T follicular helper cell (primary cell): ENCODE measurements at regions not wholly inside any gene's neighbourhood (a gene's known extent, or its start where the extent isn't known, plus 50 kb on each side); places are given as distances from the start of the nearest gene placed in this dataset.

ENCODE experiments used
- DNase-seq: peaks from one replicate; pipeline ENCODE4 v3.0.0-alpha.2; 2020; ENCODE audit warnings: low read depth

GRCh38 chr2:172328103-172328841 is 99.1 kb upstream of the ITGA6 start:
- no peak for DNase-seq

GRCh38 chr2:172329416-172329773 is 98.0 kb upstream of the ITGA6 start:
- DNase-seq: no peak

DNA sequence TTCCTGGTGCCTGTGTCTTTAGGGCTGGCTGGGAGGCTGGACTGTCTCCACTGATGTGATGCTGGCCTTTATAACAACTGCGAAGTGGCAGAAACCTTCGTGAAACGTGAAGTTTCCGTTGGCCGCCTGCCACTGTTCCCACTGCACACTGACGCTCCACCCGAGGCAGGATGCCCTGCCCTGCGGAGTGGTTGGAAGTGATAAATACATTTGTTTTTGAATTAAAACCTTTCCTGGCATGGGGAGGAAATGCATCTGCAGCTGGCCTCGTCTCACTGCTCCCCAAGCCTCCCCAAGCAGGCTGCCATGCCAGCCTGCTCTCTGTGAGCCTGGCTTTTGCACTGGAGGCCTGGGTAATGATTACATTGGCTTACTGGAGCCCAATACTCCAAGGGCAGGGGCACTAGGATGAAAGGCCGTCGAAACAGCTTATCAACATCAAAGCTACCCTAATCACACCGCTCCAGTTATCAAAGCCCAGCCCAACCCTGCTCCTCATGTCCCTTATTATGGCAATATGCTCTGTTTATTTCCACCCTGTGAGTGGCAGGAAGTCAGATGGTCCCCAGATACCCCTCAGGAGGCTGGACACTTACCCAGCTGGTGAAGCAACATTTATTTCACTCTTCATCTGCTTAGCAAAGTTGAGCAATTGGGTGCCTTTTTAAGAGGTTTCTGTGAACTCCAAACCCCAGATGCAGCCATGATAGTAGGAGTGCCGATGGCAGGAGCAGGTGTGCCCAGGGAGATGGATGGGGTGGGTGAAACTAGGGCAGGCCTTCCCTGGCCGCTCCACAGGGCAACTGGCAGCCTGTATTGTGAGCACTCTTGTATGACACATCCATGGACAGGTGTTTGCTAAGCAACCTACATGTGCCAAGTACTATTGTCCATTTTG is 97.4 kb upstream of the ITGA6 start:
- no peak for DNase-seq

DNA sequence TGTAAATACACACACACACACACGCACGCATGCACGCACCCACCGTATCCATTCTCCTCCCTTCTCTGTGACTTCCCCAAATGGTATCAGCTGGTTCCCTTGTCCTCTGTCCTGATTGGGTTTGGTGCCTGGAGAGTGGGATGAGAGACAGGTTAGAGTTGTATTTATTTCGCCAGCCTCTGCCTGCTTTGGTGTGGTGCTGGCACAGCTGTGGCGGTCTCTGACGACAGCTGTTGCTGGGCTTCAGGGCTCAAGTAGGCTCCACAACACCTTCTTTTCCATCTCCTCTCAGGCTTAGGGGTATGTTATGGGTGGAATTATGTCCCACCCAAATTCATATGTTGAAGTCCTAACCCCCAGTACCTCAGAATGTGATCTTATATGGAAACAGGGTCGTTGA is 94.9 kb upstream of the ITGA6 start:
- DNase-seq: no peak

DNA sequence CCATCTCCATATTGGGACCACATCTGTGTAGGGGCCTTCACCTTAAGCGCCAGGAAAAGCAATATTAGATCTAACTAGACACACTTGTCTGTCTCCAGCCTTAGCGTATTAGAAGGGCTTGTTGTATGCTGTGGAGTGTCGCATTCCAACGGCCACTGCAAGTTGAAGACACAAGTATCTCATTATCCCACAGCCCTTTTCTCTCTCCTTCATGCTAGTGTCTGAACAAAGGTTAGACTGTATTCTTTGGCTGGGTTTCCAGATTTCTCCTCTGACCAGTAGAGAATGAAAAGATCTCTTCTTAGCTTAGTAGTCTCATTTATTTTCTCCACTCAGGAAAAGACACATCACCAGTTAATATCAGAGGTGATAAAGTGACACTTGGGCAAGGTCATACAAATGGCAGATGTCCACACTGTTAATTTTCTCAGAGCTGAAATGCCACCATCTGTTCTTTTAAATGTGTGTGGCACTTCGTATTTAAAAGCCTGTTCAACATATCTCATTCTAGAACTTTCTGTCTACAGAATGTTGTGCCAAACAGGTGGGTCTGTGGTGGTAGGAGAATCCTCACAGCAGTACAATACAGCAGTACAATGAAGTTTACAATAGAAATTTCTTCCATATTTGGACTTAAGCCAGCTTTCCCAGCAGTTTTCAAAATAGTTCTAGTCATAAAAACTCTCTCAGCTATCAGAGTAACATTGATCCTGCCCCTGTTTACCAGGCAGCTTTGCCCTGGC is 94.0 kb upstream of the ITGA6 start:
- DNase-seq: no peak

DNA sequence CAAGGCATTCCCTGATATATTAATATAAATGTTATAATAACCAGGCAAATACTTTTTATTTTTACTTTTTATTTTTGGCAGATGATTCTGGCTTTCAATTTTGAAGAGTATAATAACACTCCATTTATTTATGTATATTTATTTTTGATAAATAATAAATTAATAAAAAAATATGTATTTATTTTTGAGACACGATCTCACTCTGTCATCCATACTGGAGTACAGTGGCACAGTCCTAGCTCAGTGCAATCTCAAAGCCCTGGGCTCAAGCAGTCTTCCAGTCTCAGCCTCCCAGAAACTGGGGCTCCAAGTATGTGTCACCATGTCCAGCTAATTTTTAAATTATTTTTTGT is 93.4 kb upstream of the ITGA6 start:
- DNase-seq: no peak

GRCh38 chr2:172334988-172335387 is 92.4 kb upstream of the ITGA6 start:
- DNase-seq: no peak

- no peak for DNase-seq
These were observed 91.7 kb upstream of the ITGA6 start for GRCh38 chr2:172335736-172336135.

DNA sequence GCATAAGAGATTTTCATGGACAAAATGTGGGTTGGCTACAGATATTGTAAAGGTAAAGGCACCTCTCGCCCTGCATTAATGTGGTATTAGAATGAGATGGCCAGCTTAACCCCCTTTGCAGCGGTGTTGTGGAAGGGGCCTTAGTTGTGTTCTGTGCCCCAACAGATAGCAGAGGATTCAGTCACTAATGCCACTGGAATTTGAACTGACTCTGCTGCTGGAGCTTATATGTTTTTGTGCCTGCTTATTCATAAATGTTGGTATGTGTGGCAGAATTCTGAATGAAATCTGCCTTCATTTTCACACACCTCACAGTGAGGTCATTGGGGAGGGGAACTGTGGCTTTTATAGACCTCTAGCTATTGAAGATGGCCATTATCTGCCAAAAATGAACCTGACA is 90.7 kb upstream of the ITGA6 start:
- DNase-seq: no peak

- DNase-seq: no peak
These were observed 87.9 kb upstream of the ITGA6 start for GRCh38 chr2:172339371-172340010.

DNA sequence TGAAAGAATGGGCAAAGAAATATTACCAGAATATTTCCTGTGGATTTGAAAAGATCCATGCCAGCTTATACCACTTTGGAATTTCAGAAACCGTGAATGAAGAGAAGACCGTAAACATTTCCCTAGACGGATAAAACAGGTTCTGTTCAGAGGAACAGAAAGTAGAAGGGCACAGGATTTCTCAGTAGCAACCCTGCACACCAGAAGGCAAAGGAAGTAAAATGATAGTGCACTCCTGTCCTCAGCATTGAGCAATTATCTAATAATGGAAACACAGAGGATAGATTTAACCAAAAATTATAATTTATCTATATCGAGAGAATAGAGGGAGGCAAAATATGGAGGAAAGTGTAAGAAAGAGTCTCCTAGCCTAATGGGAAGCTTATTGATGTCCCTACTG is 87.0 kb upstream of the ITGA6 start:
- DNase-seq: no peak

- no peak for DNase-seq
These were observed 85.3 kb upstream of the ITGA6 start for GRCh38 chr2:172342078-172342477.

DNA sequence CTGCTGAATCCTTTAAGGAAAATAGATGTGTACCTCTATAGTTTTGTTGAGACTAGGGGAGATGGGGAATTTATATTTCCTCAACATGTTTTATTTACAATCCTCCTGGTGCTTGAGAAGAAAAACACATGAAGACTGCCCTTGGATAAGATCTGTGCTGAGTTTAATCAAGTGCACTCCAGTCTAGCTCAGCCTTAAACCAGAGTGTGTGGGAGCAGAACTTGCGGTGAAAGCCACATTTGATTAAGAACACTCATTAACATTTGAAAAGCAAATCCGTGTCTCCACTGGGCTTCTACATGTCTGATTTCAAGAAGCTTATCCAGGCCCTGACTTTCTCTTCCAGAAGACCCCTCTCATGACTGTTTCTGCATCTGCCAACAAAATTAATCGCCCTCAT is 84.8 kb upstream of the ITGA6 start:
- DNase-seq: no peak

GRCh38 chr2:172344159-172344558 is 83.2 kb upstream of the ITGA6 start:
- DNase-seq: no peak

GRCh38 chr2:172345956-172346555 is 81.3 kb upstream of the ITGA6 start:
- DNase-seq: no peak

DNA sequence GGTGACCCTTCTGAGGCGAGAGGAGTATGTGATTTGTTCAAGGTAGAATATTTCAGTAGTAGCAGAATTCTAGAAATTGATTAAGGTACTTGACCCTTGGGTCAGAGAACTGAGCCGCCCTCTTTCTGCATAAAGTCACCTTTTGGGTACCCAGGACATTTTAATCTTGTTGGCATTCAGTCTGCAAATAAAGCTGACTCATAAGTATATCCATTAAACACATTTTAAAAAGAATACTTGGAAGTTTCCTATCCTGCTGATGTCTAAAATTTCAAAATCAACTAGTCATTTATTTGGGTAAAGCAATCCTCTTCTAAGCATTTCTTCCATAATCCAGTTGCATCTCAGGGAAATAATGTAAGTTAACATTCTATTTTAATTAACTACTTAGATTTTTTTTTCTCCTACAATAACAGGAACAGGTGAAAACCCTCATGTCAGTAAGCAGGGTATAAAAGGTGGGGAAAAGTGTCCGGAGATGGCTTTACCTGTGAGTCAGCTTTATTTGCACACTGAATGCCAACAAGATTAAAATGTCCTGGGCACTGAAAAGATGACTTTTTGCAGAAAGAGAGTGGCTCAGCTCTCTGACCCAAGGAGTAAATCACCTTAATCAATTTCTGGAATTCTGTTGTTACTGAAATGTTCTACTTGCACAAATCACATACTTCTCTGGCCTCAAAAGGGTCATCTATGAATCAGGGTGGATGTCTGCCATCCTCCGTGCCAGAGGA is 78.7 kb upstream of the ITGA6 start:
- no peak for DNase-seq

DNA sequence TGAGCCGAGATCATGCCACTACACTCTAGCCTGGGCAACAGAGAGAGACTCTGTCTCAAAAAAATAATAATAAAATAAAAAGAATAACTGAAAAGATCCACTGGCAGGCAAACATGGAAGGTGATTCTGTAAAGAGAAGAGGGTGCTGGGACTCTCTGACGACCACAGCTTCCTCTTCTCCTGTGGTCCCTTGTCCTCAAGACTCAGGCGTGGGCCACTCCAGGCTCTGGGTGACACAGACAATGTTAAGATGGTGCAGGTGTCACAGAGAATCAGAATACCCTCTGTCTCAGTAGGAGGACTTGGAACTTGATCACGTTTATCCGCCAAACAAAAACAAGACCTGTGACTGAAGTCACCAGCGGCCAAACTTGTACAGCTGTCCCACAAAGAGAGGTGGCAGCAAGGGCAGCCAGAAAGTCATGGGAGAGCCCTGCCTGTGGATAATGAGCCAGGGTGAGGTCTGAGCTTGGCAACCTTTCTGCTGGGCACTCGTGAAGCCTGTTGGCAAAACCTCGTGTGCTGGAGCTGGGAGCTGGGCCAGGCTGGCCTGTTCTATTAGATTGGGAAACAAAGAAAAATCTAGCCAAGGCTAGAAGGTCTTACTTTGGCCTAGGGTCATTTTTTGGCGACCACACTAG is 76.4 kb upstream of the ITGA6 start:
- DNase-seq: no peak

- DNase-seq: no peak
These were observed 75.8 kb upstream of the ITGA6 start for GRCh38 chr2:172351586-172351985.

GRCh38 chr2:172354347-172354746 is 73.0 kb upstream of the ITGA6 start:
- DNase-seq: no peak

DNA sequence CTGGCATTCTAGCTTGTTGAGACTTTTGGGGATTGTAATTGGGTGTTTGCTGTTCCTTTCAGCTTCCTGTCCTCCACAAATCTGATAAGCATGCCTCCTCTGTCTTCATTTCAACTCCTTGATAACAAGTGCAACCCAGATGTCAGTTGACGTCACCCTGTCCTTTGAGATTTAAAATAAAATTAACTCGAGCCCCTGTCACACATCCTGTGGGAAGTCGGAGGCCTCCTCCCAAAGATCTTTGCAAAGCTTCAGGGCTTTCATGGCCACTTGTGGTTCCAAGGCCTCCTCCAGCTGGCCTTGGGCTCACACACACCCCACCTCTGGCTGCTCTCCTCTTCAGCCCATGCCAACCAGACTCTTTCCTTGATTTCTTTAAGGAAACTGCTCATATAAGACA is 69.9 kb upstream of the ITGA6 start:
- no peak for DNase-seq
